Activated naive CD4-positive, alpha-beta T cell (primary cell): ENCODE measurements at regions not wholly inside any gene's neighbourhood (a gene's known extent, or its start where the extent isn't known, plus 50 kb on each side); places are given as distances from the start of the nearest gene placed in this dataset.

ENCODE experiments used
- DNase-seq, 4 experiments: peaks; one replicate each; lab custom pipeline; 2025; lab: John Stamatoyannopoulos, UW

DNA sequence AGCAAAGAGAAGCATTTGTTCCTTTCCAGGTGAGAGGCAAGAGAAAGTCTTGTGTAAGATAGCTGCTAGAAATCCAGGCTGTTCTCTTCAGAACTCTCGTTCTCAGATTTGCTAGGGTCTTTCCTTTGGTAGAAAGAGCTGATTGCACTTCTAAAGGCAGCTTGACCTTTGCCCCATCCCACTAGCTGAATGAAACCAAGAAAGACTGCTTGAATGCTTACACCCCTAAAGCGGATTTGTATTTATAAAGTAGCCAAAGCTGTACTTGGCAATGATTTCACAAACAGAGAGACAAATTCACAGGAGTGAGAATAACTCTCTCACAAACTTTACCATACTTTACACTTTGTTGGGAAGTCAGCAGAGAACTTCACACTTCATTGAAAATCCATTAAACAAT lies 424.1 kb downstream of the TTLL7 start:
- DNase-seq = no peak

DNA sequence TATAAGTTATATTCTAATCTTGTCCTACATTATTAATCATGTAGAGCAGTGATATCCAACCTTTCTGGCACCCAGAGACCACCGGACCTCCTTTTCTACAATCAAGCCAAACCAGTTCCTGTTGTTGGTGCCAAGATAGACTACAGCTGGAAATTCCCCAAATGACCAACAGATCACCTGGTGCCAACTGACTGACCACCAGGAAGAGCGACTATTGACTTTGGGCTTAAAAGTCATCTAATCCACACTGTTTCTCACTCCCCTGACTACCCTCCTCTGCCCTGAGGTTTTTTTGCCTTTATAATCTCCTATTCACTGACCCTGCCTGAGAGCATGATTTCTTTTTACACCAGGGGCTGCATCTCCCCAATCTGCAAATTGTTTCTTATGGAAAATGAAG lies 425.2 kb downstream of the TTLL7 start:
- DNase-seq = no peak

DNA sequence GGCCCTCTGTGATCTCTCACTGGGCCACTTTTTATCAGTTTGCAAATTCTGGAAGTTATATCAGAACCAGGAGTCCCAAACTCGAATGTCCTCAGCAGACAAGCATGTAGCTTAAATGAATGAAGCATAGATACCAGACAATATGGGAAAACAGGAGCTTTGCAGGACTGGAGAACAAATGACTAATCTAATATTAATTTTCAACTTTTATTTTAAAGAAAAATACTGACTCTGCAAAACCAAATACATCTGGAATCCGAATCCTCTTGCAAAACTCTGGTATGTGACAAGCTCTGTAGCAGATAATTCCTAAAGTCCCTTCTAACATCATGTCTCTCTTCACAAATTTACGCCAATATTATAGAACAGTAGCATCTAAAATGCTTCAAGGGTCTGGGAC lies 427.4 kb downstream of the TTLL7 start:
- DNase-seq = no peak

DNA sequence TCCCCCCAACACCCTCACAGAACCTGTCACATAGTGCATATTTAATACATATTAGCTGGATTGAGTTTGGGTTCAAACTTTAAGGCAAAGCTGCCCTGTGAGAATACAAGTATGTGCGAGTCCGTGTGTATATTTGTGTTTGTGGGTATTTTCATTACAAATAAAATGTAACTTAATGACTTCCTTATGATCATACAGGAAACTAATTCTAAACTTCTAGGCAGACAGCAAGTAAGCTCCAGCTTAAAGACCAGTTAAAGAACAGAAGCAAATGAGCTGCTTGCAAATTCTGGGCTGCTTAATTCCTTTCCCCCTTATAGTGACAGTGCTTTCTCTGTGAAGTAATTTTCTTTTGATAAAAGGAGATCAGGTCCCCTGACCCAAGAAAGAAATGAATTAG lies 437.6 kb downstream of the TTLL7 start:
- no peak for DNase-seq

DNA sequence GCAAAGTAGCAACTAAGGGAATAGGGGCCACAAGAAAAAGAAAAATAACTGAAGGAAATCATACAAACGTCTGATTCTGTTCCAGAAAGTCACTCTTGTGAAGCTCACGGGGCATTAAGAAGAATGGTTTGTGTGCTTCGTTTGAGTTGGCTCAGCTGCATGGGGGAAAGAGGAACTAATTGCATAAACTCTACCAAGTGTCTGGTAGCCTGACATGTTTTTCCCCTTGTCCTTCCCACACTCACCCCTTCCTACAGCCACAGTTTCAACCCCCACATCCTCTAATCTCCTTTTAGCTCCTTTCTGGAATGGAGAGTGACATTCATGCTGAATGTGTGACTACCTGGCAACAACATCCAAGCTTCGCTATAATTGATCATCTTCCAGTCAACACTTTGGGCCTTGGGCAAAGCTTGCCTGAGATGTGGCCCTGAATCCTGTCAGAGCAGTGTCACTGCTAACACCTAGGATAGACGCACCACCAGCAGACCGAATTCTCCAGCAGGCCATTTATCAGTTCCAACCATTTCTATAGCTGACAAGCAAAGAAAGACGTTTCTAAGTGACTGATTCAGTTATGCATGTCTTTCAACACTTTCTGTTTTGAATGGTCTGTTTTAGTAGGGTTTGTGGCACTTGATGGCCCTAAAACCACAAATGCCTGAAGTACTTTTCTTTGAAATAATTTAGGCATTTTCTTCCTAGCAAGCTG lies 439.6 kb downstream of the TTLL7 start:
- DNase-seq = no peak

DNA sequence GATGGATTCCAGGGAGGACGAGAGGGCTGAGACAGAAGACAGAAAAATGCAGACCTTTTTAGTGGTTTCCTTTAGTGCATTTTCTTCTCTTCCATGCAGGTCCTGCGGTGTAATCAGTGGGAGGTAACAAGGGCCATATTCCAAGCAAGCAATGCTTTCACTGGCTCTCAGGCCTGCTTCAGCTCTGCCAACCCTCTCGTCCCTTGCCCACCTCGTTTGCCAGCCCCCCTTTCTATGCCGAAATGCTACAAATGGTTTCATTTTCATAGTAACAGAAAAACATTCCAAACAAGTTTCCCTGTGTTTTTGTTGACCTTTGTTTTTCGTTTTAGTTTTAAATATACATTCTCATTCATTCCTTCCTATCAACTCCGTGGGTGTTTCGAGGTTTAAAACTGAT lies 443.1 kb downstream of the TTLL7 start:
- DNase-seq = no peak

DNA sequence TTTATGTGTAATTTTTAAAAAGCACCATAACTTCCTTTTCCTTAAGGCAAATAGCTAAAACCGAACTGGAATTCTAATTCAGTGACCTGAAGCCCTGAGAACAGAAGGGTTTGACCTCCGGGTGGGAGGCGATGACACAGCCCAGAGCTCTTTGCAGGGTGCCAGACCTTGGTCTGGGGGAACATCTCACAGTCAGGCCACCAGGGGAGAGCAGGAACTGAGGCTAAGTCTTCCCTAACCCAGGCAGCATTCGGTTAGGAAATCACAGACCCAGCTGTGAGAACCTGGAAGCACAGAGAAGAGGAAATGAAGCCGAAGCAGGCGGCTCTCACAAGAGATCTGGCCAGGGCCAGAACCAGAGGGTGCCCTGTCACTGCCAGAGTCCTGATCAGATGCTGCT lies 444.8 kb downstream of the TTLL7 start:
- no peak for DNase-seq

DNA sequence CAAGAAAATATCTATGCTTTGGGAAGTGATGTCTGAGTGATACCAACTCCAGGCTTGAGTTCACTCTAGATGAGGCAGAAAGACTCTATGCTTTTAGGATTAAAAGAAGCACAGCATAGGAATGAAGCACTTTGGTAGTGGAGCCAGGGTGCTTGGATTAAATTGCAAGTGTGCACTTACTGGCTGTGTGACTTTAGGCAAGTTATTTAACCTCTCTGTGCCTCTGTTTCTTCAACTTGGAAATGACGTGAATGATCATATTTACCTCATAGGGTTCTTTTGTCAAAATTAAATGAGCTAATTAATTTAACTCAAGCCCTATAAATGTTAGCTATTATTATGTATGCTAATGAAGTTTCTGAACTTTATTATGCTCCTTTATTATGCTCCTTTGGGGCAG lies 446.1 kb downstream of the TTLL7 start:
- DNase-seq = no peak

DNA sequence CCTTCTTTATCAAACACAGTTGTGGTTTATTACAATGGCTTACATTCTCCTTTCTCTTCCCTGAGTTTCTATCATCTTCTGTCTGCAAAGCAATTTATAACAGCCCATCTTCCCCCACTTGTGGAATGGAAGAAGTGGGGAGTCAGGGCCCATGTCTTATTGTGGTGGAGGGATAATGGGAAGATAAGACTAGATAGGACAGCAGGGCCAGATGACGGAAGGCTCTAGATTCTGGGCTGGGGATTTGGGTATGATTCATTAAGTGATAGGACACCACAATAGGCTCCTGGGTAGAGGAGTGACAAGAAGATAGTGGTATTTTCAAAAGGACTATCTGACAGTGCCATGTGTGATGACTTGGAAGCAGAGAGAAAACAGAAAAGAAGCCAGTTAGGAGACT lies 450.6 kb downstream of the TTLL7 start:
- DNase-seq = no peak

DNA sequence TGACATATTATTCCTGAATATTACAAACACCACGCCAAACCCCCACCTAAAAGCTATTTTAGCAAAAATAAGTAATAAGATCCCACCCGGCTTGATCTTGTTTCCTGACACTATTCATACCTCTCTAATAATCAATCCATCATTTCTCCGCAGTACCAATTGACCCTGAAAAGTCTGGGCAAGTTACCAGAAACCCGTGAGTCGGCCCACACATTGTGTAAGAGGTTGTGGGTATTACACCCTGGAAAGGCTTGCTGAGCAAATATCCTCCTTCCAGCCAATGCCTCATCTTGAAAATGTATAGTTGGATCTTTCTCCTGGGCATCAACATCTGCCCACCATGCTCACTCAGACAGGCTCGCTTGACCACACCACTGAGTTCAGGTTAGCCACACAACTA lies 451.0 kb downstream of the TTLL7 start:
- no peak for DNase-seq

DNA sequence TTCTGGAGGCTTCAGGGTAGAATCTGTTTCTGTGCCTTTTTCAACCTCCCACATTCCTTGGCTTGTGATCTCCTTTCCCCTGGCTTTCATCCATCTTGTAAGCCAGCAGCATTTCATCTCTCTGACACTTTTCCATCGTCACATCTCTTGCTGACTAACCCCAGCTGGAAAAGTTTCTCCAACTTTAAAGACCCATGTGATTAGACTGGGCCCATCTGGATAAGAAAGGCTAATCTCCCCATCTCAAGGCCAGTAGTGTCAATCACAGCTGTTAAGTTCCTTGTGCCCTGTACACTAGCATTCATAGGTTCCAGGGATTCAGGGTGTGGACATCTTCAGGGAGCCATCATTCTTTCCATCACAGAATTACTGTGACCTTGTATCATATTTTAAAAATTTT lies 452.1 kb downstream of the TTLL7 start:
- DNase-seq = no peak

DNA sequence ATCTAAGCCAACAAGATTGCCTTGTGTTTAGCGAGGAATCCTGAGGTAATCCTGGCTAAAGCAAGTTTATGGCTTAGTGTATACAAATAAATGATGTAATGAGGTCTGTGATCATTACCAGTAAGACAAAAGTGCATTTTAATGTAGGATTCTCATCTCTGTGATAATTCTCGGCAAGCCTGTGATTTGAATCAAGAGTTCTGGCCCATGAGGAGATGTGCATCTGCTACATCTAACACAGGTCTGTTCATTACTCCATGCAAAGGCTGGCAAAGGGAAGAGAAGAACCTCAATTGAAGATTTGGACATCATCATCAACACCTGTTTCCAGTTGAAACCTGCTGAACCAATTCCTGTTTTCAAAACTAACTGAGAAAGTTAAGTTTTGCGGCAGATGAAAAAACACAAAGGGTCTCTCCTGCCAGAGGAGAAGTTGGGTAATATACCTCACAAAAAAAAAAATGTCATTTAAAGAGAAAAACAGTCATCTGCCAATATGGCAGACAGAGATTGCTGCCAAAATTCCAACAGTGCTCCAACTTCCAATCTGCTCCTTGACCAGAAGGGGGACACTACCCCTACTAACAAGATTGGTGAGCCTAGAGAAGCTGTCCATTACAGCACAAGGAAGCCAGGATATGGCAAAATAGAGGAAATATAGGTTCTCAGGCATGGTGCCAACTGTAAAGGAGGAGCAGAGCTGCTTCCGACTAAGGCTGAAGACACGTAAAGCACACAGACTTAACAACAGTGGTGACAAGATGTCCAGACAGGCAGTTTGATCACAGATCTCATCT lies 453.7 kb downstream of the TTLL7 start:
- no peak for DNase-seq

DNA sequence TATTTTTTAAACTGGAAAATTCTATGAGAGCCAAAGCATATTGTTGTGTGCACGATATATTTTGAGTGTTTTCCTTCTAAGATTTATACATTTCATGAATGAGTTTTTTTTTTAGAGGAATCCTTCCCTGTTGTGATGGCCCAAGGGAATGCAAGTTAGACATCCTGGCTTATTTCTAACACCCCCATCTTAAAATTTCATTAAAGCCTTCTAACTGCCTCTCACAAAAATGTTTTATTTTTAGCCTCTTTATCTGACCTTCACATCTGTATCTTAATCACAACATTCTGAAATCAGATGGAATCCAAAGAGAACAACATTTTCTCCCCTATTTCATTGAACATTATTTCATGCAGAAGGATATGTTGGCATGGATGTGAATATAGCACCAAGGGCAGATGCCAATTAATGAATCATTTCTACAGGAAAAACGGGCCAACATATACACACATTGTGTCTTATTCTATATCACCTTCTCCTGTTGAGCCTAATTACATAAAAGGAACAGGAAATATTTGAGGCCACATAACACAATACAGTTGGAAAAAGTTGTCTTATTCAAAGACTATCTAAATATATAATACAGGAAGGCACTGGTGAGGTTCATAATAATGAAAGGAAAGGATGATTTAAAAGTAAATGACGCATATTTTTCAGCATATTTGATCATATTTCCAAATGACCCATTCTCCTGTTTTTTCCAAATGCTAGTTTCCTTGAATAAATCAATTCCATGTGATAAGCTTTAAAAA lies 455.5 kb downstream of the TTLL7 start:
- no peak for DNase-seq

DNA sequence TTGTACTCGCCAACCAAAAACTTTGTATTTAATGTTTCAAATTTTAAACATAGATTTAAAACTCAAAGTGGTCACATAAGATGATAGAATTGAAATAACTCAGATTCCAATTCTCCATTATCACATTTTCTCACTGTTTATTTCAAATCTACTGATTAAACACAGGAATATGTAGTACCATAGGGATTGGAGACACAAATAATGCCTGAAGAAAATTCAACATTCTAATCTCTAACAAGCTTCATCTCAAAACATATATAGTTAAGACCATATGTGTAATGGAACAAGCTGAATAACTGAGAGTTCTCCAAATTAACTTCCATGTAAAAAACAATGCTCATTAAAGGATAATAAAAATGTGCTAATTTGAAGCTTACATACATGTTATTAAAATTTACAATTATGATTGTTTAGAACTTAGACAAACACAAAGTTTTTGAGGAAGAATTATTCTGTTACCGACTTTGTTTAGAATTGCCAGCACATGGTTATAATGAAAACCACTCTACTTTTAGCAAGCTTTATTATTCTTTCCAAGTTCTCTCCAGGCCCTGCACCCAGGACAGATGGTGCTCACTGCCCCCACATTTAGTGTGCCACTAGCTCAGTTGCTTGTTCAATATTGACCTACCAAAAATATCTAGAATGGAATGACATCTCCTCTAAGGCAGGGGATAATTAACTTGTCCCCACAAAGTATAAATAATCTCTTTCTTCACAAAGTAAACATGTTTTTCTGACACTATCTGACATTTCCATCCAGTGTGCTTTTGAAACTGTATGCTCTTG lies 467.2 kb downstream of the TTLL7 start:
- DNase-seq = no peak

DNA sequence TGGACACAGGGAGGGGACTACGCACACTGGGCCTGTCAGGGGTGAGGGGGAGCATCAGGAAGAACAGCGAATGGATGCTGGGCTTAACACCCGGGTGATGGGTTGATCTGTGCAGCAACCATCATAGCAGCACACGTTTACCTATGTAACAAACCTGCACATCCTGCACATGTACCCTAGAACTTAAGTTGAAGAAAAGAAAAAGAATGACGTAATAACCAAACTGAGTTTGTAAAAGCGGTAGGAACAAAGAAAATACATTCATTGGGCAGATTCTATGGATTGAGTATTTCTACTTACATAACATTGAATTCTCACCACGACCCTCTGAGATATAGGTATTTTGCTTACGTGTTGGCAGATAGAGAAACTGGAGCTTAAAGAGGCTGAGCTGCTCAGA lies 468.4 kb downstream of the TTLL7 start:
- no peak for DNase-seq

DNA sequence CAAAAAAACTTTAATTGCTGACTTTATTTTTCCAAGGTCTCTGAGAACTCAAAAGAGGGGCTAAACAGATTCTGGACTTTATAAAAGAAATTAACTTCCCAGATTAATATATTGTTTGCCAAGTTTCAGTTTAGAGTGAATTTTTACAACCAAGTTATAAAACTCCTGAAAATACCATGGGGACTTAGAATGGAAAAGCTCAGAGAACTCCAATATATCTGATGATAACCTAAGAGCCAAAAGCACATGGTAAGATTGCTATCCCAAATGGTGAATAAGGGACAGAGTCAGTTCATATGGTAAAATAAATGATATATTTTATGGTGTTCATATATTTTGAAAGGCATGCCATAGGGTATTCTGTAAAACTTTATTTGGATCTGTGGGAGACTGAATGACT lies 470.9 kb downstream of the TTLL7 start:
- no peak for DNase-seq

DNA sequence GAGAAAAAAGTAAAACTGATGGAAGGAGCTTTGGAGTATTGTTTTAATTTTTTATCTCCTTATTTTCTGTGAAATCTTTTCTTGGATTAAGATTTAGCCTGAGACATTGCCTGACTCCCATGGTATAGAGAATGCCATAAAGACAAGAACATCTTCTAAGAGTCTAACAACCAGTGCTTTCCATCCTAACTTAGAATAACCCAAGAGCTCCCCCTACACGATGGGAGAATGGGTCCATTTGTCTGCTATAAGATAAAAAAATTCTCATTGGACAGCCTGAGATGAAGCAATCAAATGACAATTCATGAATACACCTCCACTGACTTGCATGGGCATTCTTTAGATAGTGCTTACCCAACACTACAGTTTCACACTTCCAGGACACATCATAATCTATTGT lies 478.1 kb downstream of the TTLL7 start:
- DNase-seq = no peak

DNA sequence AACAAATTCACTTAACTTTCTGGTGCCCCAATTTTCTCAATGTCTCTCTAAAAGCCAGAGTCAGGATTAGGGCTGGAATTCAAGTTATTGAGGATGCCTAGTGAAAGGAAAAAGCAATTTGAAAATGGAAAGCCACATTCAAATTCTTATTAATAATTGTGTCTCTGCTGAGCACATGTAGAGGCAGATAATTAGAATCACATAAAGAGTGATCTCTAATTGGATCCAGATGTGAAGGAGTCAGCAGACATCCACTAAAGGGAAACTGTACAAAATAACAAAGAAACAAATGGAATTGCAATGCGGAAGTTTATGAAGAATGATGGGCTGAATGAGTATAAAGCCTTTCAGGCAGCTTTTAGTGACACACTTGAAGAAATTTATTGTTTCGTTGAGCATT lies 482.6 kb downstream of the TTLL7 start:
- DNase-seq = no peak

DNA sequence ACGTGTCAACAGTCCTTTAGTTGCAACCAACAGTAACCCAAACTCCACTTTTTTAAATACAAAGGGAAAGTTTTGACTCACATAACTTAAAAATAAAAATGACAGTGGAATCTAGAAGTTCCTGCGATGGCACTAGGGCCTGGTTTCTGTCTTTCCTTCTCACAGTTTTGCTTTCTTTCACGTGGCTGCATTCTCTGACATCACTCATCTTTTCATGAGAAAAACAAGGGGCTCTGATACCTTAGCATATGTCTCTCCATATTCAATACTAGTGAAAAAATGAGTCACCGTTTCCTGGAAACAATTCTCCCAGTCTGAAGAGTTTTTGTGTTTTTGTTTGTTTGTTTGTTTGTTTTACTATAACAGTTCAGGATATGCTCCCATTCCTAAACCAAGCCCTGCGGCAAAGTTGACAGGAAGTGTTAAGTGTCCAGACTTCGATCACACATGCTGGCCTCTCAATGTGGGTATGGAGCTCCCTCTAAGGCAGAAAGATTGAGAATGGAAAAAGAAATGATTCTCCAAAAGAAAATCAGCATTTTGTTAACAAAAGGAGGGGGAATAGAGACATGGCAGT lies 483.3 kb downstream of the TTLL7 start:
- DNase-seq = no peak

DNA sequence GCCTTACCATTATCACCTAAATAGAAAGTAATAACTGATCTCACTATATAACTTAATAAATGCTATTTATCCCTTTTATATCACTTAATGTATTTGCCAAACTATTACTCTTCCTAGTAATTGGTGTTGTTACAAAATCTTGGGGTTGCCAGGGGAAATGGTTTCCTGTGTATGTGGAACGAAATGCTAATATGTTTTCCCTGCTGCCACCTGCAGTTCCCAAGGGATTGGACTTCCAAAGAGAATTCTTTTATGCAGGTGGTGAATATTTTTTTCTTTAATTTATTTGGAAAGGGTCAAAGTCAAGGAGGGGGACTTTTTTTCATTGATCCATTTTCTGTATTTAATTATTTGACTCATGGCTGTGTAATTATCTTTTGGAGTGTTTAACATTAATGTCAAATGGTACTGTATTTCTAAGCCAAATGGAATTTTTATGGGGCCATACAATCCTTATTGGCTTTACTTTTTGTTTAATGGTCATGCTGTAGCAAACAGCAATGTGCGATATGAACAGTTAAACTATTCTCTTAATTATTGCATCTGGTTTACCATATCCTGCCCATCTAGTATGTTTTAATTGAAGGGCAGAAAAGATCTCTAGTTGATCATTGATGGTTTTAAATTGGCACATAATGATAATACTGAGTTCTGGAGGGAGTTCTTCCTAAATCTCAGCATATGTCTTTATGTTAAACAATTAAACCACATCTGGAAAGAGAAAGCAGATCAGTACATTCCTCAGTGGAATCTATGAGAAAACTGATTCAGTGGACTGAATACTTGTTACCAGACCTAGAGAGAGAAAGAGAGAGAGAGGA lies 486.3 kb downstream of the TTLL7 start:
- DNase-seq = no peak

DNA sequence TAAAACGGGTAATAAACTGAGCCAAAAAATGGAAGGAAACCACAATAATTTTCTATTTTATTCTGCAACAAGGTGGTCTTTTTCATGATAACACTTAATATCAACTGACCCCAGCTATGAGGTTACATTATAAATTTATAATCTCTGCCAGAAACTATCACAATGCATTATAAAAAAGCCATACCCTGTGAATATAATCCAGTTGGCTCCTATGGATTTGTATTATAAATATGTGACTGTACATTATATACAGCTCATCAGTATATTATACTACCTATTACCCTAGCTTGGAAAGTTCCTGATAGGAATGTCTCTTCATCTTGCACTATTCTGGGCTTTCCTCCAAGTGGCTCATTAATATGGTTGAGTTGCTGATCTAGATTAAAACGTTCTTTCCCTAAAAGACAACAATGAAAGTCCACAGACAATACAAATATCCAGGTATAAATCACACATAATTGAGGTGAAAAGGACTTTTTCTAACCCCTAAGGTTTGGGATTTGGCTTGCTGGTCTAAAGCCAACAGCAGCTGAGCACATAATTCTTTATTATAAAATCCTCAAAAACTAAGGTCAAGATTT lies 487.7 kb downstream of the TTLL7 start:
- no peak for DNase-seq
